Frontal cortex (tissue), 3 donors: ENCODE measurements at regions not wholly inside any gene's neighbourhood (a gene's known extent, or its start where the extent isn't known, plus 50 kb on each side); places are given as distances from the start of the nearest gene placed in this dataset.
"Not testable (repeated sequence)": the region's sequence is repeated elsewhere in the genome, so short reads cannot be mapped to it uniquely, and the experiment has no call there.

ENCODE experiments used
- DNase-seq, 2 donors: peaks; one replicate each; pipeline ENCODE4 v3.0.0; 2012; ENCODE audit warnings: low spot score in 2 of 2
- FAIRE-seq: peaks from 2 replicates; lab custom pipeline; 2012; peaks lifted over from hg19 to GRCh38; lab: Jason Lieb, UNC
- donor health status: control.
- donor health status: control.
- donor health status: control.

DNA sequence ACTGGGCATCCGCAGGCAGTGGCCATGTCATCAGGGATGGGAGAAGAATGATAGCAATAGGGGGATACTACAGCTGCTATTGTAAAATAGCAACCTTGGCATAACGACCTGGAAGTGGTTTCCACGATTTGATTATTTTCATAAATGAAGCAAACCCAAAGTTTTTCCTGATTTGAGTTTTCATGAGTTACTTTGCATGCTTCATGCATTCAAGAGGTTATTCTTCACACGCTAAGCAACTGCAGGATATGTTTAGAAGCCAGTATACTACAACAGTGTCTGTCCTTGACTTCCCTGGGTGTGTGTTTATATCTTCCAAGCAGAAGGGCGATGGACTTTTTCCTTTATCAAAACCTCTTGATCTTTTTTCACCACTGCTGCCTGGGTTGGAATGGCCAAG is 281.1 kb upstream of the DUSP10 start:
- FAIRE-seq (no peak), DNase-seq (no peak)

DNA sequence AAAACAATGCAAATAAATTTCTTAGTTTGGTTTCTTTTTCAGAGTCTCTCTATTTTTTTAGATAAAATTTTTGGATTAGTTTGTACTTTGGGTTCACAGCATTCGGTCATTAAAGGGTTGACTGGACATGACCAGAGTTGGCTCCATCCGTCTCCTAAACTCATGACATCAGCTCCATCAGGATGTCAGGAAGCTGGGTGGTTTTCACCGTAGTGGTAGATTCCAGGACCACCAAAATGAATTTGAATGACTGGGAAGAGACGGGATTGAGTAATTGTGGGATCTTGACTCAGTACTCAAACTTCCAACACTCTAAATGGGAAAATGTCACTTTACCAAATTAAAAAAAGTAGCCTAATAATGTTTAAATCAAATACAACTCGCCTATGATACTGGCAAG is 279.2 kb upstream of the DUSP10 start:
- no peak for DNase-seq
- FAIRE-seq: no peak

DNA sequence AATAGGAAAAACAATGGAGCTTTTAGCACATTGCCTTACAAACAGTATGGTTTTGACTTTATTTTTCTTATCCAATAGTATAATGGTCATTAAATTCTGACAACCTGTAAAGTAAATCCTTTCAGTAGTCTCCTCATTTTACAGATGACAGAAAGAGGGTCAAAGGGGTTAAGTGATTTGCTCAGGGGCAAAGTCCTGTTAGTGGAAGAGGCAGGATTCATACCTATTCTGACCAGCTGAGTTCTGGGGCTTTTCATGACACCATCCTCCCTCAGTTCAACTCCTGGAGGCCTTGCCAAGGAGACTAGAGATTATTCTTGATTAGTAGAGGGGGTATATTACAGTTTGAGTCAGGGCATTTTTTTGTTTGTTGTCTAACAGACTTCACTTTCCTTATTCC is 278.7 kb upstream of the DUSP10 start:
- DNase-seq: no peak
- no peak for FAIRE-seq

DNA sequence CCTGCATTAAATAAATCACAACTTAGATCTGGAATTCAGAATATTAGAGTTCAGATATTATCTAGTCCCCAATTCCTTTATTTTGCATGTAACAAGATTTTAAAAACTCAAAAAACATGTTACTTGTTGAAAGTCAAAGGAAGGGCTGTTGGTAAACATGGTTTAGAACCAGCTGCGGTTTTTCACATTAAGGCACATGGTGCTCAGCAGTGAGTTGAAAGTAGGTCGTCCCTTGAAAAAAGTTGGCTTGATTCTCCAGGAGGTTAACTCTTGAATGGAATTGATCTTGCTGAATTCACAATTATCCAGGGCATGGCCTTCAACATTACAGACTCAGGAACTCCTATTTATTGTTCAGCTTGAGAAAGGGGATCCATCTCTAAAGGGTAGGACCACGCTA is 277.1 kb upstream of the DUSP10 start:
- DNase-seq (no peak), FAIRE-seq (no peak)

DNA sequence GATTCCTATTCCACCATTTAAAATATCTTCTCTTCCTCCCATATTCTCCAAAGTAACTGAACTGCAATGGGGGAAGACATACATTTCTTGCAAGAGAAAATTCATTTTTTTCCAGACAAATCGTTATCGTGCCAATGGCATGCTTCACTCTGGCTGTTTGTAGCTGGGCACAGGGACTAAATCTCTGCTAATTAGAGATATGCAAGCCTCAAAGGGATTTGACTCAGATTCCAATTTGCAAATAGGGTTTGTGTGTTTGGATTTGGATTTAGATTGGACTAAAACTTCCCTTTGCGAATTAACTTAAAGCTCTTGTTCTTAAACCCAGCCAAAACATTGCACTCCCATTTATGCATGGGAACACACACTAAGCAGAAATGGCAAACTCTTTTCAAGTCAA is 276.2 kb upstream of the DUSP10 start:
- FAIRE-seq (no peak), DNase-seq (no peak)

DNA sequence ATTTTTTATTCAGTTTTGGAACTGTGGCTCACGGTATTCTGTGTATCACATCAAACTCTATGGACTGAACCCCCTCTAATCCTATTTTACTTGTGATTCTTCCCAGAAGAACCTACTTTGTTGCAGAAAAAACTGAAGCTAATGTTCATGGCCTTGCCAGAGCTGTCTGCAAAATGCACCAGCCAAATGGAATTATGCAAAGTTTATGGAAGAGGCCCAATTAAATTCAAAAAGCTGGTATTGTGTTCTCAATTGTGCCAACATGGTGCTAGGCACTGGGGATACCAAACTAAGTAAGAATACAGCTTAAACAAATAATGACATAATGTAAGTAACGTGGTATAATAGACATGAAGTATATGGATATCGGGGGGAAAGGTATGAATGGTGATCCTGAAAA is 273.8 kb upstream of the DUSP10 start:
- FAIRE-seq (no peak), DNase-seq (no peak)

DNA sequence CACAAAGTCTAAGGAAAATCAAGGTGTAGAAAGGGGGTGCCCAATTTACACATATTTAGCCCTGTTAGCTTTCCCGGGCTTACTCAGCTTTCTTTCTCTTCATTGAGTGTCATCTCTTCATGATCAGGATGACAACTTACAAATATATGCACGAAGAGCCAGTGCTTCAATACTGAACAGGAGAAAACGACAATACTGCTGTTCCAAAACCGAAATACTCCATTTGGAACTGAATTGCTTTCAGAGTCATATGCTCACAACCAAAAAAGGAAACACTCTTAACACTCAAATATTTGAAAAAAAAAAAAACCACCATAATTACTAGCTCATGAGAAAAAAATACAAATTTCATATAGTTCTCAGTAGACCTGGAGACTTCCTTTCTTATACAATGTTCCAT is 272.1 kb upstream of the DUSP10 start:
- no peak for DNase-seq
- FAIRE-seq: no peak

DNA sequence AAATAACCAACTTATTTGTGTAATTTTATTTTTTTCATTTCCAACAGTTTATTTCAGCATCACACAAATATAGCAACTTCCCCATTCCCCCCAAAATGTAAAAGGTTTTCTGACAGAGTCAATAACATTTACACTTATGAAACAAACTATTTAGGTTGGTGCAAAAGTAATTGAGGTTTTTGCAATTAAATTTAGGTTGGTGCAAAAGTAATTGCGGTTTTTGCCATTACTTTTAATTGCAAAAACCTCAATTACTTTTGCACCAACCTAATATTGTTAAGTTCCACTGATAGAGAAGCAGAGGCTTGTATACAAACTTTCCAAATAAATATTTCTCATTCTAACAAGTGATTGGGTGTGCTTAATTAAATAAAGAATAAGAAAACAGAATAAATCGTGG is 270.9 kb upstream of the DUSP10 start:
- no peak for DNase-seq
- FAIRE-seq: no peak

DNA sequence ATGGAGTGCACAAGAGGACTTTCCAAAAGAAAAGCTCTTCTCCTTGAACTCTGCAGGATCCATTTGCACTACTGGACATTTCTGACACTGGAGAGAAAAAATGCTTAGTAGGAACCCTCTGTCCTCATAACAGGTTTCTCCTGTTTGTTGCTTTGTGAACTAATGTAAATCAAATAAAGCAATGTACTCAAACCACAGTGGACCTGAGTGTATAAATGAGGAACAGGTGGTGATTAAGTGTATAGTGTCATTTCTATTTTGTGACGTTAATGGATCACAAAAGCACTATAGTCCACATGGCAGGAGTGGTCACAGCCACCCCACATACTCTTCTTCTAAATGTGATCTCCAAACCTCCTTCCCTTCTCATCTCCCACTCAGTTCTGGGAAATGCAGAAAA is 268.4 kb upstream of the DUSP10 start:
- FAIRE-seq (no peak), DNase-seq (no peak)

DNA sequence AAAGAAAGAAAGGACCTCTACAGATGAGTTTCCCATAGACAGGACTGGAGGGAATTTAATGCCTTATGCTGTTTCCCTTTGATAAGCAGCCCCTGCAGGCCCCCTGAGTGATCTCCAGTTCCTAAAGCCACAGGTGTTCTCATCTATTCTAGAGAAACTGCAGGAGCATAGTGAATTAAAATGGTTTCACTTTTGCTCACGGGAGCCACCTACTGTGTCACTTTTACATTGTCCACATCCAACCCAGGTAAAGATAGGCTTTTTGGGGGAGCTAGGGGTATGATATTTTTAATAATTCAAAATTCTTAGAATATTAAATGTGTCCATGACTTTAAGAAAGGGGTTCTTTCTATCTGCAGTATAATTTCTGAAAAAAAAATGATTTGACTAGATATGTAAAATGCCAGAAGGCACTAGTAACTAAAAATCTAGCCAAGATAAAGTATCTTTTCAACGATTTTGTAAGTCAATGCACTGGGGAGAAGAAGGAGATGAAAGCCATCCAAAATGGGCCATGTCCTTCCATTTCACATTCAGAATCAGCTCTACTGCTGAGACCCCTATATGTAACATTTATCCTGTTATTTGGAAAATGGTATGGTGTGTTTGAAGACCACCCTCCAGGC is 267.3 kb upstream of the DUSP10 start:
- DNase-seq: no peak
- FAIRE-seq: no peak

DNA sequence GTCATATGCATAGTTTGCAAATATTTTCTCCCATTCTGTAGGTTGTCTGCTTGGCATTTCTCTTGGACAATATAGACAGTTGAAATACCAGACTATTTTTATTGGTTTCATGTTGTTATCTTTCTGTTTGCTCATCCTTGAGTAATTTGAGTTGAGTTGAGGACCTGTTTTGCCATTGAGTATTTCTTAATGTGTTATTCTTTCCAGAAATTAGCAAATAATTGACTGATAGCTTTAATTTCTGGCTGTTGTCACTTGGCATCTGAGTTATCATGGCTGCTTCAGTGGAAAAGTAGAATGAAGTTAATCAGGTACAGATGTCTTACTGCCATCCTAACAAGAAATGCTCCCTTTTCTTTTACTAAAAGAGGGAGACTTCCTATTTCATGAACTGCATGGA is 264.8 kb upstream of the DUSP10 start:
- FAIRE-seq (no peak), DNase-seq (no peak)

DNA sequence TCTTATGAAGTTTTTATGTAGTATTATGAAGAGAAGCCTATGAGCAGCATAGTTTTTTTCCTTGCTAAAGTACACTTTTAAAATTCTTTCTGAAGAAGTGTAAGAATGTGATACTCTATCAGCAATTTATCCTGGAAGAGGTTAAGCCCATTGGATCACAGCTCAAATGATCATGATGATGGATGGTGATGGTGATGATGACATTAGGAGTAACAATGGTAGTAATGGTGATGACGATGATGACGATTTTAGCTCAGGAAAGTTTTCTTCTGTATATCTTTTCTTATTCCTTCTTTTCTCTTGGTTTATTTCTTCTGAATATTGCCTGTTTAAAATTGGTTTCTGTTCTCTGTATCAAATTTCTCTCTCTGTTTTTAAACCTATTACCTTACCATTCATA is 262.9 kb upstream of the DUSP10 start:
- FAIRE-seq: no peak
- DNase-seq: no peak

DNA sequence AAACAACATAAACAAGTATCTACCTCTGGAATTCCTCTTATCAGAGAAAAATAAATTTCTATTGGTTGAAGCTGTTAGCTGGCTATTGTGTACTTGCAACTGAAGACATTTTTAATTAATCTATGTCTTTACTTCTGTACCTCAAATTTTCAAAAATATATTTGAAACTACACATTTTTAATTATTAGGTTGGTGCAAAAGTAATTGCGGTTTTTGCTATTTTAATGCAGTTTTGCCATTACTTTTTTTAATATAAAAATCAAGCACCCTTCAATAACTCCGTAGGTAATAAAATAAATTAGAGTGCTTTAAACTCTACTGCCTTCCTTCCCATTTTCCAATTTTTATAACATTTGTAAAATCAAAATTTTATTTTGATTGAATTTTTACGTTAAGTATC is 262.1 kb upstream of the DUSP10 start:
- FAIRE-seq: no peak
- DNase-seq: no peak

DNA sequence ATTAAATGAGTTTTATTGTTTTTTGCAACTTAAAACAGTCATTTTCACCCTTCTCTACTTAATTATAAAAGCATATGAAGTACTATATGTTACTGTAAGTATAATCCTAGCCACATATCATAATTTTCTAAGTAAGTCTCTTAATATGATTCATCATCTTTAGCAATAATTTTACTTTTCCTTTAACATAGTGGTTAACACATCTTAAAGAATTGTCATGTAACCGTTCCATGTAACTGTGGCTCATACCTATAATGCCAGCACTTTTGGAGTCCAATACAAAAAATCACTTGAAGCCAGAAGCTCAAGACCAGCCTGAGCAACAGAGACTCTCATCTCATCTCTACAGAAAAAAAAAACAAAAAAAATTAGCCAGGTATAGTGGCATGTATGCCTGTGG is 260.6 kb upstream of the DUSP10 start:
- DNase-seq (no peak), FAIRE-seq (no peak)

DNA sequence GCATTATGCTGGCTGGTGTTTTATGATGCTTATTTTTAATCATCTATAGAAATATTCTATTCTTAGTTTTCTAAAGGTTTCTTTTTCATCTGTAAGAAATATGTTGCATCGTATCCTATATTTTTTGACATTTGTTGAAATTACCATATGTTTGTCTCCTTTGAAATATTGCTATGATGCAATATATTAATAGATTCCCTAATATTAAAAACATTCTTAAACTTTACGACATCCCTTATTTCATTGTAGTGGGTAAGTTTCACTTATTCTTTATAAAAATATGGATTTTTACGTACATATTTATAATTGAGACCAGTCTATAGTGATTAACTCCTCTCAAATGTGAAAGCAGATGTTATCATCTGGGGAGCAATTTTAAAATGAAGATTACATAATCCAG is 258.2 kb upstream of the DUSP10 start:
- DNase-seq (no peak), FAIRE-seq (no peak)

DNA sequence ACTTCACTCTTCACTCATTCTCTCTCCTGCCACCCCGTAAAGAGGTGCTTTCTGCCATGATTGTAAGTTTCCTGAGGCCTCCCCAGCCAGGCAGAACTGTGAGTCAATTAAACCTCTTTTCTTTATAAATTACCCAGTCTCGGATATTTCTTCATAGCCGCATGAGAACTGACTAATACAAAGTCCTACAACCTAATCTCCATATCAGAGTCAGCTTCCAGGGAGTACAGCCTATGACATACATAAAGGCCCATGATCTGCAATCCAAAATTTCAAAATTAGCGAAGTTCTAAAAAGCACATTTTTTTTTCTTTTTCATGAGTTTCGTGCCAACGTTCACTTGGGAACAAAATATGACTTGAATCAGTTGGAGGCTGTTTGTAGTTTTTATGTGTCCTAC is 256.9 kb upstream of the DUSP10 start:
- FAIRE-seq (no peak), DNase-seq (no peak)

DNA sequence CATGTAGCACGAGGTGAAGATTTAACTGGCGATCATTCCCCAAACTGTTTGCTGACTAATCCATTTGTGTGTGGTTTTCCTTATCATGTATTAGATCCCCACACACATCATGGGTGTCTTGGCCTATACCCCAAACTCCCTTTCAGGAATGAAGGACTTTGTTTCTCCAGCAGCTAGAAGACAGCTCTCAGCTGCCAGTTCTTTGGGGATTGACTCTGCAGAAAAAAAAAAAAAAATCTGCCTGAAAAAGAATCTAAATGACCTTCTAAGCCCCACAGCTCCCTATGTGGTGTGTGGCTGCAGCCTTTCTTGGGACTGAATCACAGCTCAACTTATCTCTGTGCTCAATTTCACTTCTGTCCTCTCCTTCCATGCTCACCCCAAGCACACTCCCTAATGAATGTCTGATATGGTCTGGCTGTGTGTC is 256.3 kb upstream of the DUSP10 start:
- DNase-seq (no peak), FAIRE-seq (no peak)

DNA sequence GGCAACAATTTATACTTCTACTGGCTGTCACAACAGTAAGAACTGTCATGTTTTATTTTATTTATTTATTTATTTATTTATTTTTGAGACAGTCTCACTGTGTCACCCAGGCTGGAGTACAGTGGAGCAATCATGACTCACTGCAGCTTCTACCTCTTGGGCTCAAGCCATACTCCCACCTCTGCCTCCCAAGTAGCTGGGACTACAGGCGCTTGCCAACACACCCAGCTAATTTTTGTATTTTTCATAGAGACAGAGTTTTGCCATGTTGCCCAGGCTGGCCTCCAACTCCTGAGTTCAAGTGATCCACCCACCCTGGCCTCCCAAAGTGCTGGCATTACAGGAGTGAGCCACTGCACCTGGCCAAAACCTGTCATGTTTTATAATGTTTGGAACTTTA is 255.1 kb upstream of the DUSP10 start:
- not testable (repeated sequence) for FAIRE-seq

DNA sequence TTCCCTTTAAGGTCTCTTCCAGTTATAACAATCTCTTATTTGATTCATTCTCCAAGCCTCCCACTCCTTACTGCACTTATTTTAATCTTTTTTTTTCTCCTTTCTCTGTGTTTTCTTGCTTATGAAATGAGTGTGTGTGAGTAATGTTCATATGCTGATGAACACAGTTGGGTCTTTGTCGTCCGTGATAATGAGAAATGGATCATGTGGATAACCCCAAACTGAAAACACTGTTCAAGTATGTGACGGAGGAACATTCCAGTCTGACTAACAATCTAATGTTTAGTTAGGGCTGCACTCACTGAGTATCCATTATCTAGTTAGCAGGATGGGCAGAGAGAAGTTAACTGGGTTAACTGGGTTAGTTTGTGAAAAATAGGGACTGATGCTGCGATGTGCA is 253.1 kb upstream of the DUSP10 start:
- FAIRE-seq: no peak
- DNase-seq: no peak

More for the DNA sequence above, 255.1 kb upstream of the DUSP10 start:
- not testable (repeated sequence) for DNase-seq

DNA sequence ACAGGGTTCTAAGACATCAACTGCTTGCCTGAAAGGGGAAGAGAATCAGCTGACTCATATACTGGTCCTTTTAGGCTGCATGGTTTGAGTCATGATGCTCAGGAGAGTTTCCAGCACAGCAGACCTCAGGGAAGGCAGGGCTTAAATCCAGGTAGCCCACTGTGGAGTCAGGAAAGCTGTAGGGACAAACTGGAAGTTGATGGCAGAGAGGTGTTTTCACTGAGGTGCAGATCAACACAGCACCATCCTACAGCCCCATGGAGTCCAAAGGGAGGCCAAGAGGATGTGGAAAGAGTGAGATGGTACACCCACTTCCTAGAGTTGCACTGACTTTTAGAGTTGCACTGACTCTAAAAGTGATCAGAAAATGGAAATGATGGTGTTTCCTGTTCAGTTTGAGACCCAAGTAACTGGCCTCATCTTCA is 252.4 kb upstream of the DUSP10 start:
- FAIRE-seq (no peak), DNase-seq (no peak)

DNA sequence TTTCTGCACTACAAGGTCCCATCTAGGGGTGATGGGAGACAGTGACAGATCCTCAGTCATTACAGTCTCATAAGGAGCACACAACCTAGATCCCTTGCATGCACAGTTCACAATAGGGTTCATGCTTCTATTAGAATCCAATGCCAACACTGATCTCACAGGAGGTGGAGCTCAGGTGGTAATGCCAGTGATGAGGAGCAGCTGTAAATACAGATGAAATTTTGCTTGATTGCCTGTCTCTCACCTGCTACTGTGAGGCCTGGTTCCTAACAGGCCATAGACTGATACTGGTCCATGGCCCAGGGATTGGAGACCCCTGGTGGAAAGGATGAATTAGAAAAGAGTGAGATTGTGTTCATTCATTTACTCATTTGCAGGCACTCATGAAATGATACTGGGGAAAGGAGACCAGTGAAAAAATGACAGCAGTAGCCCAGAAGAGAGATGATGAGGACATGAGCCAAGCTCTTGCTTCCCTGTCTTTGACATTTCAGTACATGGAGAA is 251.6 kb upstream of the DUSP10 start:
- DNase-seq: no peak
- FAIRE-seq: no peak

DNA sequence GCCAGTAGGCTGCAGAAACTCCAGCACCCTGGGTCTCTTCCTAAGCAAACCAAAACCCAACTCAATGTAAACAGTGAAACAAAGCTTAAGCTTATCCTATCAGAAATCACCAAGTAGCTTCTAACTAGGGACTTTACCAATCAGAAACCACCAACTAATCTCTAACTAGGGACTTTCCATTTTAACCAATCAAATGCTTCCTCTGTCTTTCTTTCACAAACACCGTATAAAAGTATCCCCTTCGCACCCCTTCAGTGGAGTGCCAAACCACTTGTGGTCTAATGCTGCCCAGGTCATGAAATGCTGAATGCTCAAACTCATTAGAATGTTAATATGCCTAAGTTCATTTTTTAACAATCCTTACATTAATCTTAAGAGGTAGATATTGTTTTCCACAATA is 250.5 kb upstream of the DUSP10 start:
- no peak for FAIRE-seq
- DNase-seq: no peak
